ENCODE measurements at regions not wholly inside any gene's neighbourhood (a gene's known extent, or its start where the extent isn't known, plus 50 kb on each side); places are given as distances from the start of the nearest gene placed in this dataset.

- Histone ChIP-seq H3K4me2 (ENCODE audit: low read depth, low read length) (no peak overlapping the region), H3K27ac (ENCODE audit: extremely low read length, insufficient read depth, low read length) (no peak overlapping the region), H3K27me3 (ENCODE audit: control insufficient read depth in 1 of 2, insufficient read depth in 2 of 2, low read length in 2 of 2) (peaks cover 1 to 30% of the 10 kb centered on the region in 2 experiments; a peak in 3 of 5 replicates), H3K36me3 (replicated peaks in 1 of 2; ENCODE audit: control insufficient read depth in 1 of 2, insufficient read depth in 2 of 2, low read length in 2 of 2) (no peaks in the 10 kb centered on the region), H4K20me1 (ENCODE audit: insufficient read depth, low read length) (no peaks in the 10 kb centered on the region), H3K9me3 (ENCODE audit: low read length) (no peaks in the 10 kb centered on the region), H3K4me1 (ENCODE audit: insufficient read depth, low read length) (peaks cover 8% of the 10 kb centered on the region; the same call in 1 of the 2 replicates), H3K9ac (ENCODE audit: insufficient read depth, low read depth, low read length) (no peak overlapping the region), H2AFZ (ENCODE audit: low read length) (no peak overlapping the region), H3K79me2 (ENCODE audit: insufficient read depth, low read length) (no peaks in the 10 kb centered on the region), H3K4me3 (replicated peaks in 1 of 3; ENCODE audit: insufficient read depth in 1 of 3, low read depth in 2 of 3, low read length in 3 of 3) (no peak overlapping the region)
- ATAC-seq (no peak), DNase-seq (ENCODE audit: low spot score) (no peak), FAIRE-seq (no peak)
- TF ChIP-seq JUND (CRISPR knock-in tag; IDR thresholded peaks at IDR 0.05) (no peak), TARDBP (CRISPR knock-in tag; IDR thresholded peaks at IDR 0.05) (no peak), ZKSCAN8 (CRISPR knock-in tag; IDR thresholded peaks at IDR 0.05; ENCODE audit: borderline replicate concordance) (no peak), ZFYVE20 (CRISPR knock-in tag; IDR thresholded peaks at IDR 0.05; ENCODE audit: borderline replicate concordance, low read depth) (no peak), ZNF619 (CRISPR knock-in tag; IDR thresholded peaks at IDR 0.05) (no peak), PHF8 (CRISPR knock-in tag; IDR thresholded peaks at IDR 0.05) (no peak), ZMYM2 (CRISPR knock-in tag; IDR thresholded peaks at IDR 0.05) (no peak), NFKBIZ (CRISPR knock-in tag; IDR thresholded peaks at IDR 0.05) (no peak), ZFP1 (CRISPR knock-in tag; IDR thresholded peaks at IDR 0.05) (no peak), ZMYM3 (CRISPR knock-in tag; IDR thresholded peaks at IDR 0.05) (no peak), ZNF326 (CRISPR knock-in tag; IDR thresholded peaks at IDR 0.05; ENCODE audit: borderline replicate concordance) (no peak), ZNF121 (CRISPR knock-in tag; IDR thresholded peaks at IDR 0.05) (no peak), SCMH1 (CRISPR knock-in tag; IDR thresholded peaks at IDR 0.05; ENCODE audit: borderline replicate concordance) (no peak), TEF (CRISPR knock-in tag; IDR thresholded peaks at IDR 0.05) (no peak), ZNF839 (CRISPR knock-in tag; IDR thresholded peaks at IDR 0.05; ENCODE audit: borderline replicate concordance) (no peak), ZNF850 (CRISPR knock-in tag; conservative IDR thresholded peaks at IDR 0.05) (no peak), ZNF7 (CRISPR knock-in tag; IDR thresholded peaks at IDR 0.05) (no peak)
- whole genome bisulfite sequencing (ENCODE audit: low lambda C conversion rate): 14% methylated on average over 8 of the region's 9 CpGs
- no TSS peak for BruUV-seq (replicated peaks)
- intact Hi-C loops (cut with micrococcal nuclease; ENCODE audit: unreplicated experiment) (no loop called here), in situ Hi-C loops (cut with HindIII; ENCODE audit: extremely low pct_ligation_motif_present, low pct_unique_long_range_greater_than_20kb) (no loop called here)
- CTCF ChIA-PET (ENCODE audit: low intra/inter-chr PET ratio, low total read pairs): no interaction called here
- POLR2A ChIA-PET: no interaction called here
Measured at GRCh38 chr7:98463837-98464557, 63.1 kb upstream of the BAIAP2L1 start.

All from HepG2 (cell line).